MM.1S (cell line): ENCODE measurements at regions not wholly inside any gene's neighbourhood (a gene's known extent, or its start where the extent isn't known, plus 50 kb on each side); places are given as distances from the start of the nearest gene placed in this dataset.

ENCODE experiments used
- DNase-seq: peaks from one replicate; pipeline ENCODE4 v3.0.0-alpha.2; 2015
- H2AFZ ChIP-seq: fragments of 300-600 bp; sonication (generic); 2 replicates; pipeline ENCODE4 v1.6.0; 2016; ENCODE audit warnings: antibody characterized with exemption, low read length
- H3F3A ChIP-seq: fragments of 300-600 bp; sonication (generic); 2 replicates; pipeline ENCODE4 v1.6.1; 2016; ENCODE audit warnings: mild to moderate bottlenecking, antibody characterized with exemption, low read length, moderate library complexity, mixed read lengths; ENCODE audit not compliant: insufficient read depth
- H3K27ac ChIP-seq: fragments of 300-600 bp; sonication (generic); 2 replicates; pipeline ENCODE4 v1.5.1; 2016; ENCODE audit warnings: mild to moderate bottlenecking, low read length
- H3K27me3 ChIP-seq: fragments of 300-600 bp; sonication (generic); replicated peaks from 2 replicates; pipeline ENCODE4 v1.6.0; 2016; ENCODE audit warnings: low read length; ENCODE audit not compliant: insufficient read depth
- H3K36me3 ChIP-seq: fragments of 300-600 bp; sonication (generic); replicated peaks from 2 replicates; pipeline ENCODE4 v1.6.1; 2016; ENCODE audit warnings: mild to moderate bottlenecking, low read length, mixed read lengths; ENCODE audit not compliant: insufficient read depth
- H3K4me1 ChIP-seq: fragments of 300-600 bp; sonication (generic); 2 replicates; pipeline ENCODE4 v1.6.1; 2016; ENCODE audit warnings: low read length, mixed read lengths
- H3K4me2 ChIP-seq: fragments of 300-600 bp; sonication (generic); 2 replicates; pipeline ENCODE4 v1.6.0; 2016; ENCODE audit warnings: low read depth, low read length
- H3K4me3 ChIP-seq: fragments of 300-600 bp; sonication (generic); 2 replicates; pipeline ENCODE4 v1.5.1; 2016; ENCODE audit warnings: low read length, mixed read lengths
- H3K79me2 ChIP-seq: fragments of 300-600 bp; sonication (generic); 2 replicates; pipeline ENCODE4 v1.6.1; 2016; ENCODE audit warnings: mixed run types, low read length, mixed read lengths
- H3K9ac ChIP-seq: fragments of 300-600 bp; sonication (generic); 2 replicates; pipeline ENCODE4 v1.6.1; 2016; ENCODE audit warnings: low read length, mixed read lengths
- H3K9me2 ChIP-seq: fragments of 300-600 bp; sonication (generic); replicated peaks from 2 replicates; pipeline ENCODE4 v1.6.1; 2016; ENCODE audit warnings: mild to moderate bottlenecking, low read length, mixed read lengths; ENCODE audit not compliant: insufficient read depth
- H3K9me3 ChIP-seq: fragments of 300-600 bp; sonication (generic); replicated peaks from 2 replicates; pipeline ENCODE4 v1.6.1; 2016; ENCODE audit warnings: mild to moderate bottlenecking, low read length, mixed read lengths; ENCODE audit not compliant: insufficient read depth
- H4K20me1 ChIP-seq: fragments of 300-600 bp; sonication (generic); 2 replicates; pipeline ENCODE4 v1.6.1; 2016; ENCODE audit warnings: mild to moderate bottlenecking, low read length, moderate library complexity, mixed read lengths; ENCODE audit not compliant: insufficient read depth
- CTCF ChIP-seq: fragments of 300-600 bp; sonication (generic); IDR thresholded peaks from 2 replicates; pipeline ENCODE4 v1.5.1; 2016; ENCODE audit warnings: antibody characterized with exemption, low read length, mixed read lengths
- EZH2 ChIP-seq: fragments of 300-600 bp; sonication (generic); optimal IDR thresholded peaks from 2 replicates; pipeline ENCODE3; 2017; ENCODE audit warnings: low read depth, mild to moderate bottlenecking, antibody characterized with exemption, low read length, mixed read lengths
- EZH2phosphoT487 ChIP-seq: fragments of 300-600 bp; sonication (generic); IDR thresholded peaks from 2 replicates; pipeline ENCODE4 v1.6.1; 2018; ENCODE audit warnings: antibody characterized with exemption, low read length

- no peak overlapping the region for H3K27ac ChIP-seq
- no peak for DNase-seq
- H3K79me2 ChIP-seq: no peaks in the 10 kb centered on the region
- H3K9ac ChIP-seq: no peak overlapping the region
- no peak overlapping the region for H3K4me3 ChIP-seq
- H2AFZ ChIP-seq: no peak overlapping the region
- H4K20me1 ChIP-seq: no peaks in the 10 kb centered on the region
- H3K27me3 ChIP-seq: no peaks in the 10 kb centered on the region
- no peaks in the 10 kb centered on the region for H3F3A ChIP-seq
- no peak overlapping the region for H3K4me2 ChIP-seq
- H3K9me2 ChIP-seq: no peaks in the 10 kb centered on the region
- H3K9me3 ChIP-seq: no peaks in the 10 kb centered on the region
- H3K36me3 ChIP-seq: no peaks in the 10 kb centered on the region
- 0 out of 2 replicates have a peak, but pooled peaks cover 6% of the 10 kb centered on the region for H3K4me1 ChIP-seq
- TF ChIP-seq EZH2phosphoT487 (no peak), CTCF (no peak), EZH2 (no peak)
These were observed 173.0 kb downstream of the PCSK1 start for GRCh38 chr5:96260009-96260408.

GRCh38 chr5:96259151-96259772 is 173.8 kb downstream of the PCSK1 start:
- H3K27me3 ChIP-seq: no peaks in the 10 kb centered on the region
- no peak overlapping the region for H3K27ac ChIP-seq
- no peak overlapping the region for H3K4me2 ChIP-seq
- TF ChIP-seq EZH2 (no peak), EZH2phosphoT487 (no peak), CTCF (no peak)
- no peak overlapping the region for H3K9ac ChIP-seq
- no peaks in the 10 kb centered on the region for H3F3A ChIP-seq
- no peaks in the 10 kb centered on the region for H3K9me3 ChIP-seq
- no peak overlapping the region for H2AFZ ChIP-seq
- H3K36me3 ChIP-seq: no peaks in the 10 kb centered on the region
- no peaks in the 10 kb centered on the region for H4K20me1 ChIP-seq
- DNase-seq: no peak
- 0 out of 2 replicates have a peak, but pooled peaks cover 6% of the 10 kb centered on the region for H3K4me1 ChIP-seq
- no peak overlapping the region for H3K4me3 ChIP-seq
- no peaks in the 10 kb centered on the region for H3K9me2 ChIP-seq
- H3K79me2 ChIP-seq: no peaks in the 10 kb centered on the region

- Histone ChIP-seq H2AFZ (no peak overlapping the region), H3K4me1 (0 out of 2 replicates have a peak, but pooled peaks cover 6% of the 10 kb centered on the region), H3K36me3 (no peaks in the 10 kb centered on the region), H3K27ac (no peak overlapping the region), H3K9me2 (no peaks in the 10 kb centered on the region), H3K4me3 (no peak overlapping the region), H3K79me2 (no peaks in the 10 kb centered on the region), H3K9me3 (no peaks in the 10 kb centered on the region), H4K20me1 (no peaks in the 10 kb centered on the region), H3K4me2 (no peak overlapping the region), H3K27me3 (no peaks in the 10 kb centered on the region), H3K9ac (no peak overlapping the region), H3F3A (no peaks in the 10 kb centered on the region)
- TF ChIP-seq EZH2phosphoT487 (no peak), CTCF (no peak), EZH2 (no peak)
- DNase-seq: no peak
These were observed 174.4 kb downstream of the PCSK1 start for GRCh38 chr5:96258692-96259091.
